ENCODE measurements at regions not wholly inside any gene's neighbourhood (a gene's known extent, or its start where the extent isn't known, plus 50 kb on each side); places are given as distances from the start of the nearest gene placed in this dataset.

- H3K4me3 ChIP-seq, result no peak overlapping the region
- H3K27ac ChIP-seq, result no peak overlapping the region
- H3K9me3 ChIP-seq, result no peaks in the 10 kb centered on the region
- DNase-seq, result no peak
- no peaks in the 10 kb centered on the region for H3K4me1 ChIP-seq
- intact Hi-C loops (cut with DNase I; ENCODE audit: low total_unique reads), result no loop called here
- H3K27me3 ChIP-seq, result no peaks in the 10 kb centered on the region
- H3K36me3 ChIP-seq (ENCODE audit: low read depth, missing control alignments), result no peaks in the 10 kb centered on the region
- WGBS, 2 donors, result 90% methylated on average over 6 of the region's 6 CpGs
- TF ChIP-seq, protein P1, sequence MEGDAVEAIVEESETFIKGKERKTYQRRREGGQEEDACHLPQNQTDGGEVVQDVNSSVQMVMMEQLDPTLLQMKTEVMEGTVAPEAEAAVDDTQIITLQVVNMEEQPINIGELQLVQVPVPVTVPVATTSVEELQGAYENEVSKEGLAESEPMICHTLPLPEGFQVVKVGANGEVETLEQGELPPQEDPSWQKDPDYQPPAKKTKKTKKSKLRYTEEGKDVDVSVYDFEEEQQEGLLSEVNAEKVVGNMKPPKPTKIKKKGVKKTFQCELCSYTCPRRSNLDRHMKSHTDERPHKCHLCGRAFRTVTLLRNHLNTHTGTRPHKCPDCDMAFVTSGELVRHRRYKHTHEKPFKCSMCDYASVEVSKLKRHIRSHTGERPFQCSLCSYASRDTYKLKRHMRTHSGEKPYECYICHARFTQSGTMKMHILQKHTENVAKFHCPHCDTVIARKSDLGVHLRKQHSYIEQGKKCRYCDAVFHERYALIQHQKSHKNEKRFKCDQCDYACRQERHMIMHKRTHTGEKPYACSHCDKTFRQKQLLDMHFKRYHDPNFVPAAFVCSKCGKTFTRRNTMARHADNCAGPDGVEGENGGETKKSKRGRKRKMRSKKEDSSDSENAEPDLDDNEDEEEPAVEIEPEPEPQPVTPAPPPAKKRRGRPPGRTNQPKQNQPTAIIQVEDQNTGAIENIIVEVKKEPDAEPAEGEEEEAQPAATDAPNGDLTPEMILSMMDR (IDR thresholded peaks at IDR 0.05), result no peak
- no peak for TF ChIP-seq POLR2A (IDR thresholded peaks at IDR 0.05)
Observed at GRCh38 chr6:93524671-93525451, 105.5 kb upstream of the EPHA7 start.

GRCh38 chr6:93523365-93523764 lies 104.0 kb upstream of the EPHA7 start:
- TF ChIP-seq, protein P1 (IDR thresholded peaks at IDR 0.05), result no peak
- TF ChIP-seq POLR2A (IDR thresholded peaks at IDR 0.05), result no peak
- Histone ChIP-seq H3K27ac (no peak overlapping the region), H3K36me3 (ENCODE audit: low read depth, missing control alignments) (no peaks in the 10 kb centered on the region), H3K4me1 (no peaks in the 10 kb centered on the region), H3K4me3 (no peak overlapping the region), H3K9me3 (no peaks in the 10 kb centered on the region), H3K27me3 (no peaks in the 10 kb centered on the region)
- intact Hi-C loops (cut with DNase I; ENCODE audit: low total_unique reads), result no loop called here
- DNase-seq, result no peak
- WGBS, 2 donors, result 78 to 83% methylated on average over 1 of the region's 1 CpG

- TF ChIP-seq, protein P1 (IDR thresholded peaks at IDR 0.05), result no peak
- TF ChIP-seq POLR2A (IDR thresholded peaks at IDR 0.05), result no peak
- no peak overlapping the region for H3K4me3 ChIP-seq
- H3K9me3 ChIP-seq, result no peaks in the 10 kb centered on the region
- no peak for DNase-seq
- no peaks in the 10 kb centered on the region for H3K36me3 ChIP-seq (ENCODE audit: low read depth, missing control alignments)
- H3K4me1 ChIP-seq, result no peaks in the 10 kb centered on the region
- no peak overlapping the region for H3K27ac ChIP-seq
- intact Hi-C loops (cut with DNase I; ENCODE audit: low total_unique reads), result no loop called here
- 53 to 65% methylated on average over 2 of the region's 2 CpGs for WGBS, 2 donors
- no peaks in the 10 kb centered on the region for H3K27me3 ChIP-seq
Observed at GRCh38 chr6:93516441-93516840, 97.1 kb upstream of the EPHA7 start.

DNA sequence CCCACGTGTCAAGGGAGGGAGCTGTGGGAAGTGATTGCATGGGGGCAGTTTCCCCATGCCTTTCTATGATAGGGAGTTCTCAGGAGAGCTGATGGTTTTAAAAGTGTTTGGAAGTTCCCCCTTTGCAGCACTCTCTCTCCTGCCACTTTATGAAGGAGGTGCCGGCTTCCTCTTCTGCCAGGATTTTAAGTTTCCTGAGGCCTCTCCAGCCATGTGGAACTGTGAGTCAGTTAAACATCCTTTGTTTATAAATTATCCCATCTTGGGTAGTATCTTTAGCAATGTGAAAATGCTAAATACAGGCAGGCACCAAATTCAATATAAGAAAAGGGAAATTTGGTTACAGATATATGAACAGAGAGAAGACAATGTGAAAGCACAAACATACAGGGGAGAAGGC lies 96.4 kb upstream of the EPHA7 start:
- TF ChIP-seq, protein P1 (IDR thresholded peaks at IDR 0.05), result no peak
- TF ChIP-seq POLR2A (IDR thresholded peaks at IDR 0.05), result no peak
- Histone ChIP-seq H3K36me3 (ENCODE audit: low read depth, missing control alignments) (no peaks in the 10 kb centered on the region), H3K27ac (no peak overlapping the region), H3K9me3 (no peaks in the 10 kb centered on the region), H3K4me3 (no peak overlapping the region), H3K4me1 (no peaks in the 10 kb centered on the region), H3K27me3 (no peaks in the 10 kb centered on the region)
- no peak for DNase-seq
- intact Hi-C loops (cut with DNase I; ENCODE audit: low total_unique reads), result no loop called here
- WGBS, 2 donors, result 79 to 86% methylated on average over 2 of the region's 2 CpGs

DNA sequence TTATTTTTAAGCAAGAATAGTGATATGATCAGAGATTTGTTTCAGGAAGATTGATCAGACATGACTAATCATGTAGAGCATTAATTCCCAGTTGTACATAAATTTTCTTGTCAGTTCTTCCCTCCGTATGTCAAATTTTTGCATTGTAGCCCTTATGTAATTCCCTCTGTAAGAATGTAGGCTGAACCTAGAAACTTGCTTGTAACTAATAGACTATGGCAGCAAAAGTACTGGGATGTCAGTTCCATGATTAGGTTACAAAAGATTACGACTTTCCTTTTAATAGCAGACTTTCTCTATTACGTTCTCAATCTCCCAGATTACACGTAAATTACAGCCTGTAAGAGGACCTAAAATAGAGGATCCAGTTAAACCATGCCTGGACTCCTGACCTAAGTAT lies 79.4 kb upstream of the EPHA7 start:
- H3K27me3 ChIP-seq, result no peaks in the 10 kb centered on the region
- no peaks in the 10 kb centered on the region for H3K36me3 ChIP-seq (ENCODE audit: low read depth, missing control alignments)
- intact Hi-C loops (cut with DNase I; ENCODE audit: low total_unique reads), result no loop called here
- H3K27ac ChIP-seq, result no peak overlapping the region
- no peaks in the 10 kb centered on the region for H3K4me1 ChIP-seq
- WGBS, 2 donors, result 90 to 91% methylated on average over 4 of the region's 4 CpGs
- no peak overlapping the region for H3K4me3 ChIP-seq
- H3K9me3 ChIP-seq, result no peaks in the 10 kb centered on the region
- DNase-seq, result no peak
- TF ChIP-seq, protein P1 (IDR thresholded peaks at IDR 0.05), result no peak
- no peak for TF ChIP-seq POLR2A (IDR thresholded peaks at IDR 0.05)
